GM19438 (cell line): ENCODE measurements at regions not wholly inside any gene's neighbourhood (a gene's known extent, or its start where the extent isn't known, plus 50 kb on each side); places are given as distances from the start of the nearest gene placed in this dataset.
"Not testable (repeated sequence)": the region's sequence is repeated elsewhere in the genome, so short reads cannot be mapped to it uniquely, and the experiment has no call there.

Source experiments
- ATAC-seq: cut with Tn5 transposase; IDR thresholded peaks from one replicate; pipeline ENCODE4 v1.9.1; 2021; ENCODE audit warnings: low read depth; ENCODE audit not compliant: unreplicated experiment

DNA sequence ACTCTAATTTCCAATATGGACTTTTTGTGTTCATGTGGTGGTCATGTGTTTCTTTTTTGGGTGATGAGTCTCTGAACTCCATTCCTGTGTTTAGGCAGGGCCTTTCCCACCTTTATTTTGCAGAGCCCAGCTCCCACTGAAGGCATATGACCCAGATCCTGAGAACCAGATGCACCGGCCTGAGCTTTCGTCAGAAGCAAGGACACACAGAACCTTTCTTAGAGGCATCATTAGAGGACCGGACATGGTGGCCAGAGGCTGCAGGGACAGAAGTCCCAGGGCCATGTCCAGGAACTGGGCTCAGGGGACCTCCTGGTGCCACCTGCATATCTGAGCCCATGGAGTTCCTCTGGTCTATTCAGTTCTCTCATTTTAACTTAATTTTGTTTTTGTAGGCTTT, 200.9 kb upstream of the ZNF32 start:
- ATAC-seq: no peak

DNA sequence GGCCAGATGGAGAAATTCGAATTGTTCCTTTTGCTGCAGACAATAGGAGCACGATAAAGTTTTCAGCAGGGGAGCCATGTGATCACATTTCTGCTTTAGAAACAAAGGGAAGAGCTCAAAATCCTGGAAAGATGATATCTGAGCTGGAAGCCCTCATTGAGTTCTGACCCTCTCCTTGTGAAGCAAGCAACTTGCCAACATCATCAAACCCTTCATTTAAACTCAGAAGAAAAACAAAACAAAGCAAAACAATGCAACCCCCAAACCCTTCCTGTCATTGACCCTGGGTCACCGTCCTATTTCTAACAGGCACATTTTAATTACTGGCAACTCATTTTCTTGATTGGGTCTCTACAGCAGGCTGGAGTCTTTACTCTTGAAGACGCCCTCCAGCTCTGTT, 198.3 kb upstream of the ZNF32 start:
- no peak for ATAC-seq

DNA sequence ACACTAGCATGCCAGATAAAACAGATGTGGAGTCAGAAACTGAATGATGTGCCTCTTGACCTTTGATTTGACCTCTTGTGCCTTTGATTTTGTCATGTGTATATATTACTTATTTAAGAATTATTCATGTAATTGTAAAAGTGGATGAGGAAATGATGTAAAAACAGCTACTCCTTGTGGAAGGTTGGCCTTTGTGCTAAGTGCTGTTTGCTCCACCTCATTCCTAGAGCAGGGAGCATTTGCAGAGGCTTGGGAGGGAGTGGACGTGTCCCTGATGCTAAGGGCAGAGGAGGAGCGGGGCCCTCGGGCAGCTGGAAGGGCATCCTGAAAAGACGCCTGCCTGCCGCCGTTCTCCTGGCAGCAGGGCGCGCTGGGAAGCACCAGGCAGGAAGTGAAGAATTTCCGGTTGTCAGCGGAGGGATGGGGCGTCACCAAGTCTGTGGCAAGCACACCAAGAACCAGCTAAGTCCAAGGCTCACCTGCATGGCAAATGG, 197.6 kb upstream of the ZNF32 start:
- no peak for ATAC-seq

DNA sequence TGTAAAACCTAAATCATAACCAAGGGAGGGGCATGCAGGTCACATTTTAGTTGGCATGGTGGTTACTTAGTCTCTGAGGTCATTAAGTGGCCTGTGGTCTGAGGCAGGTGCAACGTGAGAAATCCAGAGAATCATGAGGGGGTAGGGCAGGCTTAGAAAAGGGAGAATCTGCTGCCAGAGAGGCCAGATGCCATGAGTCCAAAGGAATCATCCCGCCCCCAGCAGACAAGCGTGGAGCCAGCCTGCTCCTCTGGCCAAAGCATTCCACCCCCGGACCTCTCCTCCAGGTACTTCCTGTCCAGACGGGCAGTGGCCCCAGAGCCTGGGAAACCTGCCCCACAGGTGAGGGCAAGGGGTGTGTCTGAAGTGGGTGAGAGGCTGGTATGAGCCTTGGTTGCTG, 196.4 kb upstream of the ZNF32 start:
- no peak for ATAC-seq

DNA sequence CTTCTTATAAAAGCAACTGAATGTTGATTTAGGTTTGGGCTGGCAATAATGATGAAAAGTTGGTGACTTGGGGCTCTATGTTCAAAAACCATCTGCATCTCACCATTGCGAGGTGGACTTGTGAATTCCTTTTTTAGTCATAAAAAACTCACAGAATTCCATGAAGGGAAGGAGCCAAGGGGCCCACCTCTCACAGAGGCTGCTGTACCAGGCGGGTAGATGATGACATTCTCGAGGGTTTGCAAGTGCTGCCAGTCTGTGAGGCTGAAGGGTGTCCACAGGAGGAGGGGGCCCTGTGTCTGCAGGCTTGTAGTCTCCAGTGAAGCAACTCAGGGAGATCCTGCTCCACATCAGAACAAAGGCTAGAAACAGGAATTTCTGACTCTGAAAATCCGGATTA, 195.5 kb upstream of the ZNF32 start:
- no peak for ATAC-seq

DNA sequence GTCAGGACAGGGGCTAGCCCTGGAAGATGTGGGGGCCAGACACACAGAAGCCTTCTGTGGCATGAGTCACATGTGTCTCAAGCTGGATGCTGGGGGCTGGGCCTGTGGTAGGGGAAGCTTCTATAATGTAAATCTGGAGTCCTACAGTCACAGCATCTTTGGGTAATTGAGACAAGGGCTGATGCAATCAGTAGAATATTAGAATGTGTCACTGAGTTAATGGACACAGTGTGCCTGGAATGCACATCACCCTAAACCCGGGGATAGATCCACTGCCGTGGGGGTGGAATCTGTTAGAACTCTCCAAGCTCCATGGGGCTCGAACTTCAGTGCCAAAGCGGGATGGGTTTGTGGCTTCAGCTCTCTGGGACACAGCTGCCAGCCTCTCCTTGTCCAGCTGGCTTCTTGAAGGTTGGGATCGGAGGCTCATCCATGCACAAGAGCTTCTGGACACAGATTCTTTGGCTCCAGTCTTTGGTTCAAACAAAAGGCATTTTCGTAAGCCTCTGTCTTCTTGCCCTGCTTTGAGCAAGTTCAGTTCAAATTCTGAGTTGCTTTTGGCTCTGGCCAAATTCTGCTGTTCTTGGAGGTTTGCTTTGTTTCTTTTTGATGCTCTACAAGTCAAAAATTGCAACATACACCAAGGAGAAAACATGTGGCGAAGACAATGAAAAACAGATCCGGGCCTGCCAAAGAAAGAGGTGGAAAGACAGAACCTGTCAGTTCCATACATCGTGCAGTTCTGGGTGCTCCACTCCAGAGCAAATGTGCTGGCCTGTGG, 194.8 kb upstream of the ZNF32 start:
- no peak for ATAC-seq

DNA sequence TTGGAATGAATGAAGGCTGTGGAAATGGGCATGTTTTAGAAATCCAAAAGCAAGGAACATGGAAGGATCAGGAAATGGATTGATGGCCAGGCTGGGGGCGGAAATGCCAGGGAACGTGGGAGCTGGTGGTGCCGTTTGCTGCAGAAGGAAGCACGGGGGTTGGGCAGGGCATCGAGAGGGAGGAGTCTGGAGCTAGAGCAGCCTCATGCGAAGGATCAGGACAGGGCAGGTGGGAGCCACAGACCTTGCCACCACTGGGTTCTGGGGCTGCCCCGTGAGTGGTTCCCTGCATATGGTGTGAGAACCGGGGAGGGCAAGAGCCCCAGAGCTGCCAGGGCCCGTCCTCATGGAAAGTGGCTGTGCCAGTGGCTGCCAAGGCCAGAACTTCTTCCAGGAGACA, 193.8 kb upstream of the ZNF32 start:
- no peak for ATAC-seq

DNA sequence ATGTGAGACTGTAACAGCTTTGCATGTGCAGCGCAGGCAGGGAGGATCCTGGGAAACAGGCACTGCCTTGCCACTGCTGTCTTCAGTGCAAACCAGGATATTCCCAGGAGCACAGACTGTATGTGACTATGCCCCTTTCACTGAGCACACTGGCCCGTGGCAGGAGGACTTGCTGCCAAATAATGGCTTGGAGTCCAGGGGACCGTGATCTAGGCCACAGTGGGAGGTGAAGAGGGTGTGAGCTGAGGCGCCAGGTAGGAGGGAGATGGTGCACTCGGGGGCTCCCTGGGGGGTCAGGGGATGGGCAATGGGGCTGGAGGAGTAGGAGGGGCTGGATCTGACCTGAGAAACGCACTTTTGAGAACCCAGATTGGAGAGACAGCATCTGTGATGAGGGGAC, 193.4 kb upstream of the ZNF32 start:
- ATAC-seq: no peak

DNA sequence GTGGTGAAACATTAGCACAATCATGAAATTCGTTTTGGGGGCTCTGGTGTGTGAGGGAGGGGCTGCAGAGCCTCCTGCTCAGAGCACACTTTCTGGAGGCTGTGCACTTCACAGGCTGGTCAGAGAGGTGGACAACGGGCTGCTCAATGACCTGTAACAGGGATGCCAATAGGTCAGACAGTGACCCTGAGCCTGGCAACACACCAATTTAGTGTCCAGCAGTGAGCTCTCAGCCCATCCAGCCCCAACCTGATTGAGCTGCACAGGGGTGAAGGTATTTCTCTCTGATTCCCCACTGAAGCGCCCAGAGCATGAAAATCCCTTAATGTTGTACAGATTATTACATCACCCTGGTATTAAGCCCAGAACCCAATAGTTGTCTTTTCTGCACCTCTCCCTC, 191.3 kb upstream of the ZNF32 start:
- no peak for ATAC-seq

DNA sequence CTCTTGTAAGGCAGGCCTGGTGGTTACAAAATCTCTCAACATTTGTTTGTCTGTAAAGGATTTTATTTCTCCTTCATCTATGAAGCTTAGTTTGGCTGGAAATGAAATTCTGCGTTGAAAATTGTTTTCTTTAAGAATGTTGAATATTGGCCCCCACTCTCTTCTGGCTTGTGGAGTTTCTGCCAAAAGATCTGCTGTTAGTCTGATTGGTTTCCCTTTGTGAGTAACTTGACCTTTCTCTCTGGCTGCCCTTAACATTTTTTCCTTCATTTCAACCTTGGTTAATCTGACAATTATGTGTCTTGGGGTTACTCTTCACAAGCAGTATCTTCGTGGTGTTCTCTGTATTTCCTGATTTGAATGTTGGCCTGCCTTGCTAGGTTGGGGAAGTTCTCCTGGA, 186.1 kb upstream of the ZNF32 start:
- ATAC-seq: not testable (repeated sequence)

DNA sequence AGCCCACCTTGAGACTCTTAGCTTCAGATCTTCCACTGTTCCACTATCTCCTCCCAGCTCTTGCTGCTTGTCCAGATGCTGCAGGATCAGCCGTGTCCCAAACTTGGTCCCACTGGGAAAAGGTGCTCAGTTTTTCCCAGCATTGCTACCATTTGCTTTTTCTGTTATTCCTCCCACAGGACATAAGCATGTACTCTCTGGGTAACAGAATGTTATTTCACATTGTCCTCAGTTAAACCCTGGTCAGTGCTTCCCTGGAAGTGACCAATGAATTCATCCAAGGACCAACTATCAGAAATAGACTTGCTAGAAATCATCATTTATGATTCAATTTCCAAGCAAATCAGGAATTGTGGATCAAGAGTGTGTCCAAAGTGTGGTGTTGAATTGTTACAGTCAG, 179.2 kb upstream of the ZNF32 start:
- no peak for ATAC-seq

DNA sequence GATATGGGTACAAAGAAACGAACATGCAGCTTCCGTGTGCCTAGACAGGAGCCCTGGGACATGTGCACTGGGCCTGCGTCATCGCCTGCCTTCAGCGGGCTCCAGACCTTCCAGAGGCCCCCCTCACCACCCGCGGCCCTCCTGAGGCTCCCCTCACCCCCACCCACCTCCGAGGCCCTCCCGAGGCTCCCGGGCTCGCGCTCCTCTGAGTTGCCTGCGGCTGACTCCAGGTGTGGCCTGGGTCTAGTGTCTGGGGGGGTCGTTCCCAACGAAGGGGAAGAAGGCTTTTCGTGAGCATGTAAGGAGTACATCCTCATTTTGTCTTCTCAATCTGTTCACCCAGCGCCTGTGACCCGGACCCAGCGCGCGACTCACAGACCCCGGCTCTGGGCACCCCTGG, 177.3 kb upstream of the ZNF32 start:
- ATAC-seq: no peak

DNA sequence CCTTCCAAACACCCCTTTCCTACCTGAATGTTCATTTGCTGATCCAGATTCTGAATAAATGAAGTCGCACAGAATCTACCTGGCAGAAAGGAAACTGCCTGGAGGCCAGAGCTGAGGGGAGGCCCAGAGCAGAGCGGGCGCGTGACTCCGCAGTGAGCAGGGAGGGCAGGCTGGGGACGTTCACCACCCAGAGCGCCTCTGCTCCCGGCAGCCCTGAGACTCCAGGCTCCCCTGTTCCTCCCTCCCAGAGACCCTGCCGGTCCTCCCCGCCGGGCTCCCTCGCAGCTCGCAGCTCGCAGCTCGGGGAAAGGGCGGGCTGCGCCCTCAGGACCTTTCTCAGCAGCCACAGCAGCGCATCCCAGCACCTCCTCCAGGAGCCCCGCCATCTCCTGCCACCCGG, 176.7 kb upstream of the ZNF32 start:
- ATAC-seq: no peak

DNA sequence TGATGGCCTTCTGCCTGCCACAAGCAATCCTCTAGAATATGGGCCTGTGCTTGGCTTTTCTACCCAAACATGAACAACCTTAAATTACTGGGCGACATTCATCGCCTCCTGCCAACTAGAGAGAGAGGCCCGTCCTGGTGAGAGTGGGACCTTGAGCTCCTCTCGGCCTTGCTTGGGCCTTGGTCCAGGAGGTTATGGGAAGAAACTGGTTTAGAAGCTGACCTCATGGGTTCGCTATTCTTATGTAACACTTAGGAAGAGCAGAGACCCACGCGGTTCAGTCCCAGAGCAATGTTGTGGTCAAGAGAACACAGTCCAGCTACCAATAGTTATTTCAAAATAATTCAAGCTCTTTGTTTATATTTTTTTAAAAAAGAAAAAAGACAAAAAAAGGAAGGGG, 176.3 kb upstream of the ZNF32 start:
- no peak for ATAC-seq

DNA sequence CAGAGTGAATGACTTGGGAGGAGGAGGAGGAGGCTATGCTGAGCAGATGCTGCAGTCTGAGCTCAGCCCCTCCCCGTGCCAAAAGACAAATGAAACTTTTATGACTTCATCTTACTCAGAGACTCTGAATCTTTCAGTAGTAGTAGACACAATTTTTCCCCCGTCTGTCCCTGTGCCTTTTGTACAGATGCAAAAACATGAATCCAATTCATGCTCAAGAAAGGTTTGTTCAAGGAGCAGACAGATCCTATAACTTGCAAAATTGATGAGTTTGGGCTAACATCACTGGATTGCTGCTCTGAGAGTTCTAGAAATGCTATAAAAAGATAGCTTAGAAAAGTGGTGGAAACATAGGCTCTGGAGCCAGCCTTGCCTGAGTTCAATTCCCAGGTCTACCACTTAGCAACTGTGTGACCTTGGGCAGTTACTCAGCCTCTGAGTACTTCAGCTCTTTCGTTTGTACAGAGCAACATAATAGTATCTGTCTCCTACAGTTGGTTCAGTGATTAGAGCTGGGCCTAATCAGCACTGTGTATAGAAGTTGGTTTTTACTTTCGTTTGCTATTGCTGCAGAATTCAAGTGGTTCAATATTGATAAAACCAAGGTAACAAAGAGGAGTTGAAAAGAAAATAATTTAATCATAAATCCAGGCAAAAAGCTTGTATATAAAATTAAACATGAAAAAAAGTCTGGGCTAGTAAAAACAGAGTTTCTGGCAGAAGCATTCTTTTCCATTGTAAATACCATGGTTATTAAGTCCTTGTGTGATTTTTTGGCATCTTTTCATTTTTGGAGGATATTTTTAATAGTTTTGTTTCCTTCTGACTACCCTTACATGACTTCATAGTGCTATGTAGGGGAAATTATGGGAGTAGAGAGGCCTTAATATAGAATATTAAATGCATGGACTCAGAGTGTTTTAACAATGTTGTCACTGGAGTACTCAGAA, 174.2 kb upstream of the ZNF32 start:
- ATAC-seq: no peak

DNA sequence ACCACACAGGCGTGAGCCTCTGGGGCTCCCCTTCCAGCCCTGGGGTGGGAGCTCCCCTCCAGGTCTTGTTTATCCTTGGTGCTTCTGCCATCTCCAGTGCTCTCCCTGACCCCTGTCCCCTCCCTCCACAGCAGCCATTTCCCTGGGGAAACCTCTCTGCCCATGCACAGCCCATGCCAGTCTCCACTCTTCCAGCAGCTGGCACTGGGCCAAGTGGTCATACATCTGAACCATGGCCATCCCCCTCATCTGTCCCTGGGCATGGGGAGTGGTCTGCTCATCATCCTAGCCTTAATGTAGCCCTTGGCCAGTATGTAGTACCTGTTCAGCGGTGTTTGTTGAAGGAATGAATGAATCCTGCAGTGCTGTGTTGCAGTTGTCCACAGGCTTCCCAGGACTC, 172.4 kb upstream of the ZNF32 start:
- ATAC-seq: no peak

DNA sequence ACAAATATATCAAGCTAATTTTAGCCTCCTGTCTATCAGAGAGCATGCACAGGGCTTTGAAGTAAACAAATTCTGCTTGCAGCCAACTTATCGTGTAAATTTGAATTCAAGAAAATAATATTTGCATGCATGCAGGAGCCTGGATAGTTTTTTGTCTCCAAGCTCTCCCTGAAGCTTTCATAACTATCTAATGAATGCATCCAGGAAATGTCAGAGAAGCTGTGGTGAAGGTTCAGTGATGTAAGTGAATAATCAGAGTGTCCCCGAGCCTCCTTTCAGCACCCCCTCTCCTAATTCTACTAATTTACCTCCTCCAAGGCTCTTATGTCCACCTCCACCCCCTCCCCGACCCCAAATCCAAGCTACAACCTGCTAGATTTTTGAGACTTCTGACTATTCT, 172.0 kb upstream of the ZNF32 start:
- no peak for ATAC-seq

DNA sequence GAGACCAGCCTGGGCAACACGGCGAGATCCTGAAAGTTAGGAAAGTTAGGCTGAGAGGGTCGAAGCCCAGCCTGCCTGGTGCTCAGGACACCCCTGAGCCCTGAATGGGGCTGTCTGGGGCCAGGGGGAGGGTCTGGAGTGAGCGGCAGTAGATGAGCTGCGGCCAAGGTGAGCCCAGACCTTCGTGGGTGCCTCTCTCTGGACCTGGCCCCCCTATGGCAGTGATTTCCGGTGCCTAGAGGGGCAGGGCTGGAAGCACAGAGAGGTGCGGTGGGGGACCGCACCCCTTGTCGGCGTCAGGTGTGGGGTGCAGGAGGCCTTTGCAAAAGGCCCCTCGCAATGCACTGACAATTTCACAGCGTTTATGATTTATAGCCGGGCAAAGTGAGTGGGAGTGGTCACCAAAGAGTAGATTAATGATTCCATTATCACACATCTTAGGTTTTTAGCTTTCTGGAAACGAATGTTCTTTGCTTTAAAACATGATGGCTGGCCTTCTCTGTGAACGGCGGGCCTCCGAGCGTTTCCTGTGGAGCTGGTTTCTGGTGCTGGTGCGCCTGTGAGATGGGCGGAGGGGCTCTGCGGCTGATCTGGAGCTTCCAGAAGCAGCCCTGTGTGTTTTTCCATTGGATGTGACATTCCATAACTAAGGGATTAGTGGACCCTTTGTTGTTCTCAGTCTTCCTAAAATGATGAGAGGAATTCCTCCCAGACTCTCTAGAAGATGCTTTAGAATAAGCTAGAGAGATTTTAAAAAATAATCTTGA, 171.0 kb upstream of the ZNF32 start:
- no peak for ATAC-seq

DNA sequence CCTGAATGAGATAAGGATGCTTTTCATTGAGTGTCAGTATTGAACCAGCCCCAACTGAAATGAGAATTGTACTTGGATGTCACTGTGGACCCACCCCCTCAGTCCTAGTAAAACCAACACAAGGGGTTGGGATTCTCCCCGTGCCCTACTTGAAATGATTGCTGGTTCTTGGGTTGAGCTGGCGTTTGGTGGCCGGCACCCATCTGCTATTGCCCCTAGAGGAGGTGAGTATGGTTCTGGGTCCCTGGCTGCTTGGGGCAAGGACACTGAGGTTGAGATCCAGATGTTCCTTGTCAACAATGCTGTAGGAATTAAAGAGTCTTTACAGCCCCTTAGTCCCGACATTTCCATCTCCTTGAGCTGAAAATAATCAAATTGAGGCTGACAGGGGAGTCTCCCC, 170.0 kb upstream of the ZNF32 start:
- ATAC-seq: no peak

DNA sequence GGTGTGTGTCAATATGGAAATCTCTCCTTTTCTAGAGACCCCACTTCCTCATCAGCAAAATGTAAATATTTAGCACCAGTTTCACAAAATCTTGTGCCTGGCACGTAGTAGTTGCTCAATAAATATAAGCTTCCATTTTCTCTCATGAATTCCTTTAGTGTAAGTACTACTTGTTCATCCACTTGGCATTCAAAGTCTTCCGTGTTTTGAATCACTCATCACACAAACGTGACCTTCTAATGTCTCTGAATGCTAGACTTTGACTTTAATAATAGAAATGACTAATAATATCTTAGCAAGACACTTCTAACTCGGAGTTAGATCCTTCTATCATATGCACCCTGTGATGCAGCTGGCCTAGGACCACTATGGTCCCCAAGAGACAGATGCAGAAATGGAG, 168.7 kb upstream of the ZNF32 start:
- no peak for ATAC-seq
